ENCODE measurements at regions not wholly inside any gene's neighbourhood (a gene's known extent, or its start where the extent isn't known, plus 50 kb on each side); places are given as distances from the start of the nearest gene placed in this dataset.

DNA sequence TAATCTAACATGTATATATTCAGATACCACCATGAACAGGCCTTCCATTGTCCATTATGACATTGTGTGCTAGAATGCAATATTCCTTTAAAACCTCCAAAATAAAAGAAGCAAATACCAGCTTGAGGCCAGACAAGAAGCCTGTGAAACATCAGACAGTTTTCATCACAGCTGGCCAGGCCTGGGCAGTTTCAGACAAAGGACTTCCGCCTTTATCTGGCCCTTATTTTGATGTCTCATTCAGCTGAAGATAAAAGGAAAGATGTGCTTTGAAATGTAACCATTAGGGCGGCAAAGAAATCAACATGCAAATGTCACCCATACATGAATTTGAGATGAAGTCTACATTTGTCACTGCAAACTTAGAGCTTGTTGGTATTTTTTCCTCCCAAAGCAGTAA lies 737.5 kb downstream of the KCNJ2 start:
- Histone ChIP-seq H3K4me2 (no peak overlapping the region), H3K4me1 (replicated peaks; ENCODE audit: insufficient read depth) (no peaks in the 10 kb centered on the region), H3K79me2 (ENCODE audit: low read depth) (no peaks in the 10 kb centered on the region), H3K9me3 (ENCODE audit: insufficient read depth, low read depth) (no peaks in the 10 kb centered on the region), H3K4me3 (no peak overlapping the region), H3K27ac (no peak overlapping the region), H2AFZ (no peak overlapping the region), H3K36me3 (ENCODE audit: low read depth) (no peaks in the 10 kb centered on the region), H3F3A (ENCODE audit: insufficient read depth, low read depth) (no peaks in the 10 kb centered on the region), H4K20me1 (ENCODE audit: insufficient read depth) (no peaks in the 10 kb centered on the region), H3K9me2 (ENCODE audit: insufficient read depth) (no peaks in the 10 kb centered on the region; the same call in 1 of the 2 replicates), H3K27me3 (ENCODE audit: insufficient read depth, low read depth) (no peaks in the 10 kb centered on the region)
- CTCF ChIA-PET, result no interaction called here
- no peak for DNase-seq
- BruUV-seq (replicated peaks), result no TSS peak
- TF ChIP-seq, protein P1, sequence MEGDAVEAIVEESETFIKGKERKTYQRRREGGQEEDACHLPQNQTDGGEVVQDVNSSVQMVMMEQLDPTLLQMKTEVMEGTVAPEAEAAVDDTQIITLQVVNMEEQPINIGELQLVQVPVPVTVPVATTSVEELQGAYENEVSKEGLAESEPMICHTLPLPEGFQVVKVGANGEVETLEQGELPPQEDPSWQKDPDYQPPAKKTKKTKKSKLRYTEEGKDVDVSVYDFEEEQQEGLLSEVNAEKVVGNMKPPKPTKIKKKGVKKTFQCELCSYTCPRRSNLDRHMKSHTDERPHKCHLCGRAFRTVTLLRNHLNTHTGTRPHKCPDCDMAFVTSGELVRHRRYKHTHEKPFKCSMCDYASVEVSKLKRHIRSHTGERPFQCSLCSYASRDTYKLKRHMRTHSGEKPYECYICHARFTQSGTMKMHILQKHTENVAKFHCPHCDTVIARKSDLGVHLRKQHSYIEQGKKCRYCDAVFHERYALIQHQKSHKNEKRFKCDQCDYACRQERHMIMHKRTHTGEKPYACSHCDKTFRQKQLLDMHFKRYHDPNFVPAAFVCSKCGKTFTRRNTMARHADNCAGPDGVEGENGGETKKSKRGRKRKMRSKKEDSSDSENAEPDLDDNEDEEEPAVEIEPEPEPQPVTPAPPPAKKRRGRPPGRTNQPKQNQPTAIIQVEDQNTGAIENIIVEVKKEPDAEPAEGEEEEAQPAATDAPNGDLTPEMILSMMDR (conservative IDR thresholded peaks at IDR 0.05), result no peak
- TF ChIP-seq EZH2 (IDR thresholded peaks at IDR 0.05; ENCODE audit: low read depth), result no peak
- intact Hi-C loops (cut with micrococcal nuclease; ENCODE audit: unreplicated experiment), result no loop called here
- POLR2A ChIA-PET (ENCODE audit: unreplicated experiment), result no interaction called here

DNA sequence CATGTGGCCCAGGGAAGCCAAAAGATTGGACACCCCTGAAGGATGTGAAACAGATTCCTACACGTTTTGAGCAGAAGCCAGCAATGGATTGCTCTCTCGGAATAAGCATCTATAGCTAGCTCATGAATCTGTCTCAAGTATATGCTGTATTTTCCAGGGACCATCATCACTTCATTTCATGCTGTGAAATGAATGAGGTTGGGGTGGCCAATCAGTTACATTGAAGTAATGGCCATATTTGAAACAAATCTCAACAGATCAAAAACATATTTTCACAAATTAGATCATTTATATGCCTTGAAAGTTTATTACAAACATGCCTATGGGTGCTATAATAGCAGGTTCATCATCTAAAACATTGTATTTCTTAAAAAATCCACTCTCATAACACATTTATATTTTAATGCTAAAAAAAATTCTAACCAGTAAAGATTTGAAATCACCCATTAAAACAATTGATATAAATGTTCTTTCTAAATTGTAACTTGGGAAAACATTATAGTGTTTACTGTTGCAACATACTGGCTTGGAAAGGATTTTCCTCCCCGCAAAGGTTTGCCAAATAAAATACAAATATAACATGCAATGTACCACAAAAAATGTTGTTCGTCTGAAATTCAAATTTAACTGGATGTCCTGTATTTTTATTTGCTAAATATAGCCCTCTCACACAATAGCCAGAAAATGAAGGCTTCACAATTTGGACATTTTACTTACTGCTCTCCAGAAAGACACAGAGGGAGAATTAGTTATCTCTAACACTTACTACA lies 743.6 kb downstream of the KCNJ2 start:
- TF ChIP-seq, protein P1 (conservative IDR thresholded peaks at IDR 0.05), result no peak
- no peak for TF ChIP-seq EZH2 (IDR thresholded peaks at IDR 0.05; ENCODE audit: low read depth)
- intact Hi-C loops (cut with micrococcal nuclease; ENCODE audit: unreplicated experiment), result no loop called here
- DNase-seq, result no peak
- Histone ChIP-seq H3K27me3 (ENCODE audit: insufficient read depth, low read depth) (no peaks in the 10 kb centered on the region), H3K9me2 (ENCODE audit: insufficient read depth) (no peaks in the 10 kb centered on the region), H3K36me3 (ENCODE audit: low read depth) (no peaks in the 10 kb centered on the region), H3K9me3 (ENCODE audit: insufficient read depth, low read depth) (no peaks in the 10 kb centered on the region; the same call in 1 of the 2 replicates), H3F3A (ENCODE audit: insufficient read depth, low read depth) (no peaks in the 10 kb centered on the region), H3K27ac (no peak overlapping the region), H2AFZ (no peak overlapping the region), H4K20me1 (ENCODE audit: insufficient read depth) (no peaks in the 10 kb centered on the region), H3K4me2 (no peak overlapping the region), H3K4me1 (replicated peaks; ENCODE audit: insufficient read depth) (no peaks in the 10 kb centered on the region), H3K79me2 (ENCODE audit: low read depth) (no peaks in the 10 kb centered on the region), H3K4me3 (no peak overlapping the region)
- no TSS peak for BruUV-seq (replicated peaks)
- ChIA-PET POLR2A (ENCODE audit: unreplicated experiment) (no interaction called here), CTCF (no interaction called here)

- no peak overlapping the region for H3K27ac ChIP-seq
- no peaks in the 10 kb centered on the region for H3K9me2 ChIP-seq (ENCODE audit: insufficient read depth)
- peaks cover 5% of the 10 kb centered on the region; the same call in 1 of the 2 replicates for H3K9me3 ChIP-seq (ENCODE audit: insufficient read depth, low read depth)
- no peaks in the 10 kb centered on the region for H3K4me1 ChIP-seq (replicated peaks; ENCODE audit: insufficient read depth)
- no TSS peak for BruUV-seq (replicated peaks)
- H3K27me3 ChIP-seq (ENCODE audit: insufficient read depth, low read depth), result no peaks in the 10 kb centered on the region
- no peaks in the 10 kb centered on the region for H3K79me2 ChIP-seq (ENCODE audit: low read depth)
- intact Hi-C loops (cut with micrococcal nuclease; ENCODE audit: unreplicated experiment), result no loop called here
- ChIA-PET CTCF (no interaction called here), POLR2A (ENCODE audit: unreplicated experiment) (no interaction called here)
- H3K4me3 ChIP-seq, result no peak overlapping the region
- no peaks in the 10 kb centered on the region for H3F3A ChIP-seq (ENCODE audit: insufficient read depth, low read depth)
- H3K36me3 ChIP-seq (ENCODE audit: low read depth), result no peaks in the 10 kb centered on the region
- no peak for DNase-seq
- TF ChIP-seq, protein P1 (conservative IDR thresholded peaks at IDR 0.05), result no peak
- no peak for TF ChIP-seq EZH2 (IDR thresholded peaks at IDR 0.05; ENCODE audit: low read depth)
- H3K4me2 ChIP-seq, result no peak overlapping the region
- no peaks in the 10 kb centered on the region for H4K20me1 ChIP-seq (ENCODE audit: insufficient read depth)
- H2AFZ ChIP-seq, result no peak overlapping the region
These were observed 747.1 kb downstream of the KCNJ2 start for GRCh38 chr17:70916469-70916868.

Data from PC-9 (cell line).